ENCODE measurements at regions not wholly inside any gene's neighbourhood (a gene's known extent, or its start where the extent isn't known, plus 50 kb on each side); places are given as distances from the start of the nearest gene placed in this dataset.
A peak's percentile ranks its signal among the peaks of the same experiment; 100 is the strongest.

DNA sequence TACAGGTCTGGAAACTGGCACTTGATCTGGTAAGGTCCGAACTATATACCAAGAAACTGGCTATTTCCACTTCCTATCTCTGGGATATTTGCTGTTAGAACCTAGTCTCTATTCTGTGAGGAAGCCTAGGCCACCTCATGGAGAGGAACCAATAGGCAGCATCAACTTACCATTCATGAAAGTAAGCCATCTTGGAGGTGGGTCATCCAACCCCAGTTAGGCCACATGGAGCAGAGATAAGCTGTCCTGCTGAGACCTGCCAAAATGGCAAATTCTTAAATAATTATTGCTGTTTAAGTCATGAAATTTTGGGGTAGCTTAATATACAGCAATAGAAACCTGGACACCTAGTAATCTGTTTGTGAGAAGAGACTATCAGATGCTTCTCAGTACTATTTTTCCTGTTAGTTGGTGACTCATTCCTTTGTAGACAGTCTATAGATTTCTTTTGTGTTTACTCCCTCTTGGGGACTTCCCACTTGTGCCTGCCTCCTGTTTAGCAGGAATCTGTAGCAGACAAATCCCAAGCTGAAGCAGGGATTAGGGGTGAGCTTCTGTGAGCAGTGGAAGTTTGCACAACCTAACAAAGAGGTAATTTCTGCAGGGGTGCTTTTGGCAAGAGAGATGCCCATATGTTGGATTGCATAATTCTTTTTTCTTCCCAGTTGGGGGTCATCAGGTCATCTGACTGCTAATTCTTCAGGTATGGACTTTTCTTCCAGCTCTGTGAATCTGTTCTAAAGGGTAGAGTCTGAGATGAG lies 136.8 kb downstream of the IGF1 start (continued):
- TF ChIP-seq, protein P1, sequence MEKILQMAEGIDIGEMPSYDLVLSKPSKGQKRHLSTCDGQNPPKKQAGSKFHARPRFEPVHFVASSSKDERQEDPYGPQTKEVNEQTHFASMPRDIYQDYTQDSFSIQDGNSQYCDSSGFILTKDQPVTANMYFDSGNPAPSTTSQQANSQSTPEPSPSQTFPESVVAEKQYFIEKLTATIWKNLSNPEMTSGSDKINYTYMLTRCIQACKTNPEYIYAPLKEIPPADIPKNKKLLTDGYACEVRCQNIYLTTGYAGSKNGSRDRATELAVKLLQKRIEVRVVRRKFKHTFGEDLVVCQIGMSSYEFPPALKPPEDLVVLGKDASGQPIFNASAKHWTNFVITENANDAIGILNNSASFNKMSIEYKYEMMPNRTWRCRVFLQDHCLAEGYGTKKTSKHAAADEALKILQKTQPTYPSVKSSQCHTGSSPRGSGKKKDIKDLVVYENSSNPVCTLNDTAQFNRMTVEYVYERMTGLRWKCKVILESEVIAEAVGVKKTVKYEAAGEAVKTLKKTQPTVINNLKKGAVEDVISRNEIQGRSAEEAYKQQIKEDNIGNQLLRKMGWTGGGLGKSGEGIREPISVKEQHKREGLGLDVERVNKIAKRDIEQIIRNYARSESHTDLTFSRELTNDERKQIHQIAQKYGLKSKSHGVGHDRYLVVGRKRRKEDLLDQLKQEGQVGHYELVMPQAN (IDR thresholded peaks at IDR 0.05; ENCODE audit: borderline replicate concordance) = no peak
- TF ChIP-seq PPARD (CRISPR knock-in tag; IDR thresholded peaks at IDR 0.05) = no peak
- TF ChIP-seq EZH2 (IDR thresholded peaks at IDR 0.05; ENCODE audit: borderline replicate concordance, low read depth, low read length) = no peak
- TF ChIP-seq NCOA1 (IDR thresholded peaks at IDR 0.05; ENCODE audit: low read depth) = no peak
- TF ChIP-seq, protein P2, sequence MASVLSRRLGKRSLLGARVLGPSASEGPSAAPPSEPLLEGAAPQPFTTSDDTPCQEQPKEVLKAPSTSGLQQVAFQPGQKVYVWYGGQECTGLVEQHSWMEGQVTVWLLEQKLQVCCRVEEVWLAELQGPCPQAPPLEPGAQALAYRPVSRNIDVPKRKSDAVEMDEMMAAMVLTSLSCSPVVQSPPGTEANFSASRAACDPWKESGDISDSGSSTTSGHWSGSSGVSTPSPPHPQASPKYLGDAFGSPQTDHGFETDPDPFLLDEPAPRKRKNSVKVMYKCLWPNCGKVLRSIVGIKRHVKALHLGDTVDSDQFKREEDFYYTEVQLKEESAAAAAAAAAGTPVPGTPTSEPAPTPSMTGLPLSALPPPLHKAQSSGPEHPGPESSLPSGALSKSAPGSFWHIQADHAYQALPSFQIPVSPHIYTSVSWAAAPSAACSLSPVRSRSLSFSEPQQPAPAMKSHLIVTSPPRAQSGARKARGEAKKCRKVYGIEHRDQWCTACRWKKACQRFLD (CRISPR knock-in tag; IDR thresholded peaks at IDR 0.05) = no peak
- no peak for TF ChIP-seq TCF7 (IDR thresholded peaks at IDR 0.05; ENCODE audit: borderline replicate concordance)
- peak; percentile 82 for TF ChIP-seq JUND (IDR thresholded peaks at IDR 0.05; ENCODE audit: borderline replicate concordance, low read depth, low read length)
- peak; percentile 84; the same call in 2 of the 3 replicates for TF ChIP-seq JUND (tag; IDR thresholded peaks at IDR 0.05; ENCODE audit: borderline replicate concordance, low read depth, low read length)
- TF ChIP-seq ZNF76 (CRISPR knock-in tag; IDR thresholded peaks at IDR 0.05; ENCODE audit: borderline replicate concordance) = no peak
- TF ChIP-seq, protein P3, sequence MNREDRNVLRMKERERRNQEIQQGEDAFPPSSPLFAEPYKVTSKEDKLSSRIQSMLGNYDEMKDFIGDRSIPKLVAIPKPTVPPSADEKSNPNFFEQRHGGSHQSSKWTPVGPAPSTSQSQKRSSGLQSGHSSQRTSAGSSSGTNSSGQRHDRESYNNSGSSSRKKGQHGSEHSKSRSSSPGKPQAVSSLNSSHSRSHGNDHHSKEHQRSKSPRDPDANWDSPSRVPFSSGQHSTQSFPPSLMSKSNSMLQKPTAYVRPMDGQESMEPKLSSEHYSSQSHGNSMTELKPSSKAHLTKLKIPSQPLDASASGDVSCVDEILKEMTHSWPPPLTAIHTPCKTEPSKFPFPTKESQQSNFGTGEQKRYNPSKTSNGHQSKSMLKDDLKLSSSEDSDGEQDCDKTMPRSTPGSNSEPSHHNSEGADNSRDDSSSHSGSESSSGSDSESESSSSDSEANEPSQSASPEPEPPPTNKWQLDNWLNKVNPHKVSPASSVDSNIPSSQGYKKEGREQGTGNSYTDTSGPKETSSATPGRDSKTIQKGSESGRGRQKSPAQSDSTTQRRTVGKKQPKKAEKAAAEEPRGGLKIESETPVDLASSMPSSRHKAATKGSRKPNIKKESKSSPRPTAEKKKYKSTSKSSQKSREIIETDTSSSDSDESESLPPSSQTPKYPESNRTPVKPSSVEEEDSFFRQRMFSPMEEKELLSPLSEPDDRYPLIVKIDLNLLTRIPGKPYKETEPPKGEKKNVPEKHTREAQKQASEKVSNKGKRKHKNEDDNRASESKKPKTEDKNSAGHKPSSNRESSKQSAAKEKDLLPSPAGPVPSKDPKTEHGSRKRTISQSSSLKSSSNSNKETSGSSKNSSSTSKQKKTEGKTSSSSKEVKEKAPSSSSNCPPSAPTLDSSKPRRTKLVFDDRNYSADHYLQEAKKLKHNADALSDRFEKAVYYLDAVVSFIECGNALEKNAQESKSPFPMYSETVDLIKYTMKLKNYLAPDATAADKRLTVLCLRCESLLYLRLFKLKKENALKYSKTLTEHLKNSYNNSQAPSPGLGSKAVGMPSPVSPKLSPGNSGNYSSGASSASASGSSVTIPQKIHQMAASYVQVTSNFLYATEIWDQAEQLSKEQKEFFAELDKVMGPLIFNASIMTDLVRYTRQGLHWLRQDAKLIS (CRISPR knock-in tag; IDR thresholded peaks at IDR 0.05) = no peak
- TF ChIP-seq ZNF408 (CRISPR knock-in tag; IDR thresholded peaks at IDR 0.05; ENCODE audit: low read depth) = no peak
- TF ChIP-seq ZNF561 (CRISPR knock-in tag; conservative IDR thresholded peaks at IDR 0.05) = no peak
- TF ChIP-seq KAT2B (IDR thresholded peaks at IDR 0.05; ENCODE audit: low read depth, low read length) = no peak
- no peak for TF ChIP-seq MBD2 (IDR thresholded peaks at IDR 0.05; ENCODE audit: borderline replicate concordance, low read depth)
- no peak for TF ChIP-seq CEBPG (CRISPR knock-in tag; IDR thresholded peaks at IDR 0.05)
- TF ChIP-seq CEBPG (tag; conservative IDR thresholded peaks at IDR 0.05 in 1 of 2, IDR thresholded peaks at IDR 0.05 in 1 of 2) = peak; percentile 43 to 64; a peak in 3 of 4 replicates
- no peak for TF ChIP-seq NCOA6 (IDR thresholded peaks at IDR 0.05)
- no peak for TF ChIP-seq SIRT6 (IDR thresholded peaks at IDR 0.05; ENCODE audit: low read depth, low read length)
- no peak for TF ChIP-seq RHOXF2B (CRISPR knock-in tag; conservative IDR thresholded peaks at IDR 0.05)
